H1 (cell line): ENCODE measurements at regions not wholly inside any gene's neighbourhood (a gene's known extent, or its start where the extent isn't known, plus 50 kb on each side); places are given as distances from the start of the nearest gene placed in this dataset.

Source experiments
- CTCF ChIA-PET: fragments of 300-600 bp; sonication (Branson Sonifier 250); formaldehyde crosslinking; loops from one replicate; lab custom pipeline; 2021; ENCODE audit not compliant: partially characterized antibody; lab: Charles Lee
- POLR2A ChIA-PET: fragments of 300-600 bp; sonication (Branson Sonifier 250); formaldehyde crosslinking; loops from one replicate; lab custom pipeline; 2021; ENCODE audit warnings: inconsistent platforms; ENCODE audit not compliant: partially characterized antibody; lab: Charles Lee
- DNase-seq, 2 experiments: peaks; one replicate each; pipeline versions ENCODE4 v3.0.0 to v3.0.0-alpha.2; 2010 to 2022; ENCODE audit warnings: low spot score in 2 of 2, low read depth in 1 of 2, mixed read lengths in 1 of 2
- FAIRE-seq: peaks from 2 replicates; lab custom pipeline; 2011; peaks lifted over from hg19 to GRCh38; lab: Jason Lieb, UNC
- H2AFZ ChIP-seq: 2 replicates; pipeline ENCODE4 v1.8.1; 2012; ENCODE audit warnings: low read length, inconsistent platforms
- H2AK5ac ChIP-seq: 2 replicates; pipeline ENCODE4 v1.6.1; 2013; ENCODE audit warnings: low read depth, low read length
- H2BK120ac ChIP-seq: replicated peaks from 2 replicates; pipeline ENCODE3; 2013; ENCODE audit warnings: low read depth, low read length, inconsistent platforms
- H2BK12ac ChIP-seq: 2 replicates; pipeline ENCODE4 v1.6.1; 2013; ENCODE audit warnings: low read depth, low read length
- H2BK15ac ChIP-seq: 2 replicates; pipeline ENCODE4 v1.6.1; 2013; ENCODE audit warnings: low read length
- H2BK20ac ChIP-seq: 2 replicates; pipeline ENCODE4 v1.6.1; 2013; ENCODE audit warnings: low read length
- H2BK5ac ChIP-seq: 2 replicates; pipeline ENCODE4 v1.6.1; 2013; ENCODE audit warnings: low read depth, low read length
- H3K14ac ChIP-seq: 2 replicates; pipeline ENCODE4 v1.6.1; 2013; ENCODE audit warnings: inconsistent platforms; ENCODE audit not compliant: insufficient read length
- H3K18ac ChIP-seq: 2 replicates; pipeline ENCODE4 v1.6.1; 2013; ENCODE audit warnings: low read length; ENCODE audit errors: extremely low read depth
- H3K23ac ChIP-seq: 2 replicates; pipeline ENCODE4 v1.6.1; 2013; ENCODE audit warnings: inconsistent platforms; ENCODE audit not compliant: insufficient read length
- H3K23me2 ChIP-seq: 2 replicates; pipeline ENCODE4 v1.6.1; 2013; ENCODE audit warnings: low read depth, low read length
- H3K27ac ChIP-seq: 2 replicates; pipeline ENCODE4 v1.6.1; 2011; ENCODE audit warnings: low read depth, low read length, inconsistent platforms
- H3K27me3 ChIP-seq, 4 experiments: replicated peaks in 1 of 4; 1 replicate in 1 of 4; 2 replicates in 3 of 4; pipeline versions ENCODE4 v1.6.1 to v1.8.1; 2011 to 2013; ENCODE audit warnings: low read length in 3 of 4, mild to moderate bottlenecking in 3 of 4, inconsistent platforms in 2 of 4, mixed read lengths in 2 of 4, moderate library complexity in 1 of 4; ENCODE audit not compliant: control insufficient read depth in 3 of 4, insufficient read depth in 3 of 4; ENCODE audit errors: extremely low read depth in 1 of 4
- H3K36me3 ChIP-seq, 4 experiments: 2 replicates each; pipeline versions ENCODE4 v1.6.1 to v1.8.1; 2011 to 2013; ENCODE audit warnings: mild to moderate bottlenecking in 4 of 4, low read length in 3 of 4, moderate library complexity in 2 of 4, control low read depth in 1 of 4, inconsistent platforms in 1 of 4; ENCODE audit not compliant: insufficient read depth in 4 of 4, control insufficient read depth in 2 of 4
- H3K4ac ChIP-seq: replicated peaks from 2 replicates; pipeline ENCODE3; 2013; ENCODE audit warnings: low read length, low read depth, mixed read lengths, inconsistent platforms; ENCODE audit not compliant: insufficient read length
- H3K4me1 ChIP-seq, 4 experiments: replicated peaks in 1 of 4; 1 replicate in 1 of 4; 2 replicates in 3 of 4; pipeline versions ENCODE4 v1.6.1 to v1.8.1; 2011 to 2013; ENCODE audit warnings: low read length in 3 of 4, inconsistent platforms in 2 of 4, mixed read lengths in 1 of 4; ENCODE audit not compliant: insufficient read depth in 4 of 4, control insufficient read depth in 3 of 4
- H3K4me2 ChIP-seq, 2 experiments: 2 replicates each; pipeline versions ENCODE4 v1.6.1 to v1.8.1; 2011 to 2013; ENCODE audit warnings: low read depth in 2 of 2, low read length in 2 of 2, control low read depth in 1 of 2, inconsistent platforms in 1 of 2, mild to moderate bottlenecking in 1 of 2; ENCODE audit not compliant: insufficient read depth in 1 of 2
- H3K4me3 ChIP-seq, 4 experiments: fragments of 200-600, 300-600 bp in 1 of 4; sonication (generic), shearing (Covaris generic), sonication (Bioruptor Twin) in 1 of 4; 2 replicates each; pipeline versions ENCODE4 v1.5.1 to v1.8.1; 2011 to 2016; ENCODE audit warnings: low read length in 4 of 4, low read depth in 3 of 4, control low read depth in 2 of 4, inconsistent platforms in 2 of 4, mild to moderate bottlenecking in 2 of 4, mixed read lengths in 1 of 4, moderate library complexity in 1 of 4; ENCODE audit not compliant: insufficient read depth in 2 of 4; ENCODE audit errors: extremely low read depth in 1 of 4
- H3K56ac ChIP-seq: replicated peaks from 2 replicates; pipeline ENCODE3; 2013; ENCODE audit warnings: low read depth, mild to moderate bottlenecking, mixed read lengths, low read length, inconsistent platforms; ENCODE audit not compliant: insufficient read length
- H3K79me1 ChIP-seq: 2 replicates; pipeline ENCODE4 v1.6.1; 2013; ENCODE audit warnings: low read depth, low read length, control low read depth
- H3K79me2 ChIP-seq, 2 experiments: 2 replicates each; pipeline versions ENCODE4 v1.6.1 to v1.8.1; 2012 to 2013; ENCODE audit warnings: low read length in 2 of 2, mild to moderate bottlenecking in 2 of 2, inconsistent platforms in 1 of 2; ENCODE audit not compliant: insufficient read depth in 2 of 2, control insufficient read depth in 1 of 2
- H3K9ac ChIP-seq, 4 experiments: replicated peaks in 1 of 4; 1 replicate in 1 of 4; 2 replicates in 3 of 4; pipeline versions ENCODE4 v1.6.1 to v1.8.1; 2011 to 2013; ENCODE audit warnings: low read depth in 3 of 4, low read length in 3 of 4, control low read depth in 2 of 4, mild to moderate bottlenecking in 2 of 4, moderate library complexity in 2 of 4, inconsistent platforms in 1 of 4; ENCODE audit errors: extremely low read depth in 1 of 4
- H3K9me3 ChIP-seq, 2 experiments: 2 replicates each; pipeline versions ENCODE4 v1.6.1 to v1.8.1; 2012 to 2013; ENCODE audit warnings: mild to moderate bottlenecking in 2 of 2, moderate library complexity in 2 of 2, control low read depth in 1 of 2, inconsistent platforms in 1 of 2, low read depth in 1 of 2, low read length in 1 of 2, mixed read lengths in 1 of 2; ENCODE audit not compliant: insufficient read depth in 2 of 2
- H4K20me1 ChIP-seq, 2 experiments: replicated peaks in 1 of 2; 2 replicates each; pipeline versions ENCODE3 to v1.8.1; 2011 to 2013; ENCODE audit warnings: inconsistent platforms in 2 of 2, low read length in 2 of 2, mild to moderate bottlenecking in 1 of 2; ENCODE audit not compliant: insufficient read depth in 2 of 2, control insufficient read depth in 1 of 2
- H4K5ac ChIP-seq: 2 replicates; pipeline ENCODE4 v1.6.1; 2013; ENCODE audit warnings: low read length, low read depth, mixed read lengths, inconsistent platforms; ENCODE audit not compliant: insufficient read length
- H4K8ac ChIP-seq: 2 replicates; pipeline ENCODE4 v1.8.0; 2013; ENCODE audit warnings: mild to moderate bottlenecking, moderate library complexity, low read length, inconsistent platforms; ENCODE audit not compliant: insufficient read depth; ENCODE audit errors: extremely low read depth
- H4K91ac ChIP-seq: replicated peaks from 2 replicates; pipeline ENCODE3; 2013; ENCODE audit warnings: low read length, mixed read lengths, inconsistent platforms; ENCODE audit not compliant: insufficient read length
- JUND ChIP-seq: IDR thresholded peaks from 2 replicates; pipeline ENCODE4 v1.6.1; 2011; ENCODE audit warnings: mild to moderate bottlenecking, improper control_type of control experiment, low read length
- WGBS, 2 experiments: shearing (Covaris generic) in 1 of 2; methylation state at CpG; one replicate each; pipeline versions ENCODE4 v1.1.6 to v1.1.7; 2013 to 2015; ENCODE audit warnings: low lambda C conversion rate in 2 of 2, mixed read lengths in 2 of 2, inconsistent platforms in 1 of 2, low coverage in 1 of 2, missing lambda C conversion rate in 1 of 2; ENCODE audit not compliant: insufficient replicate concordance in 2 of 2, insufficient coverage in 1 of 2, insufficient read length in 1 of 2; ENCODE audit errors: extremely low coverage in 1 of 2, missing lambda C conversion rate in 1 of 2; 5-methylcytosine and 5-hydroxymethylcytosine counted together

GRCh38 chr4:43133566-43133965 is 241.1 kb downstream of the GRXCR1 start:
- H3K4ac ChIP-seq, result no peak overlapping the region
- no peak overlapping the region for H2BK120ac ChIP-seq
- H3K23ac ChIP-seq, result no peak overlapping the region
- H3K56ac ChIP-seq, result no peak overlapping the region
- TF ChIP-seq JUND, result no peak
- H2AFZ ChIP-seq, result peak overlapping the region; percentile 74; the same call in 1 of the 2 replicates
- no peaks in the 10 kb centered on the region; the same call in 1 of the 2 replicates for H3K23me2 ChIP-seq
- no peak overlapping the region for H3K4me3 ChIP-seq
- no peaks in the 10 kb centered on the region for H4K20me1 ChIP-seq
- ChIA-PET POLR2A (no interaction called here), CTCF (interaction anchor here (0.6 kb wide), 1 partner anchor 62 kb away, joined by 3 read pairs; no protein-coding TSS in a partner anchor)
- H3K27ac ChIP-seq, result no peak overlapping the region
- H4K8ac ChIP-seq, result no peak overlapping the region
- H3K27me3 ChIP-seq, result peaks cover 0 to 2% (median 0%) of the 10 kb centered on the region in 4 experiments; a peak in 1 of 7 replicates
- H3K9me3 ChIP-seq, result no peaks in the 10 kb centered on the region; a peak in 1 of 4 replicates
- H2BK15ac ChIP-seq, result no peak overlapping the region
- no peak overlapping the region for H3K9ac ChIP-seq
- FAIRE-seq (no peak), DNase-seq (no peak)
- H4K5ac ChIP-seq, result no peak overlapping the region
- no peak overlapping the region for H2AK5ac ChIP-seq
- H3K4me2 ChIP-seq, result no peak overlapping the region
- H3K18ac ChIP-seq, result no peak overlapping the region
- no peaks in the 10 kb centered on the region for H3K79me2 ChIP-seq
- H2BK5ac ChIP-seq, result no peak overlapping the region
- H2BK20ac ChIP-seq, result no peak overlapping the region
- no peak overlapping the region for H2BK12ac ChIP-seq
- no peaks in the 10 kb centered on the region for H3K79me1 ChIP-seq
- WGBS, 2 experiments, result 84% methylated on average over 6 of the region's 6 CpGs; no CpG with 5 or more reads in 1 of the 2 experiments
- no peak overlapping the region for H3K14ac ChIP-seq
- no peaks in the 10 kb centered on the region for H3K36me3 ChIP-seq
- H3K4me1 ChIP-seq, result peaks cover 0 to 7% (median 0%) of the 10 kb centered on the region in 4 experiments; a peak in 2 of 7 replicates
- H4K91ac ChIP-seq, result no peak overlapping the region
